H9 (cell line): ENCODE measurements at regions not wholly inside any gene's neighbourhood (a gene's known extent, or its start where the extent isn't known, plus 50 kb on each side); places are given as distances from the start of the nearest gene placed in this dataset.

ENCODE experiments used
- DNase-seq: peaks from one replicate; pipeline ENCODE4 v3.0.0-alpha.2; 2017
- H2AFZ ChIP-seq: one replicate; pipeline ENCODE4 v1.6.1; 2013; ENCODE audit warnings: mild to moderate bottlenecking, low read length, control low read depth, moderate library complexity
- H2AK5ac ChIP-seq: 2 replicates; pipeline ENCODE4 v1.6.1; 2013; ENCODE audit warnings: low read length, control low read depth, mixed read lengths; ENCODE audit not compliant: insufficient read length
- H2BK120ac ChIP-seq: one replicate; pipeline ENCODE4 v1.6.1; 2013; ENCODE audit warnings: low read depth, mild to moderate bottlenecking, low read length, control low read depth, inconsistent platforms; ENCODE audit not compliant: poor library complexity, severe bottlenecking
- H2BK12ac ChIP-seq: 2 replicates; pipeline ENCODE4 v1.6.1; 2013; ENCODE audit warnings: low read length, control low read depth, mixed read lengths, low read depth; ENCODE audit not compliant: insufficient read length
- H2BK15ac ChIP-seq: 2 replicates; pipeline ENCODE4 v1.6.1; 2013; ENCODE audit warnings: low read depth, low read length, control low read depth
- H2BK20ac ChIP-seq: one replicate; pipeline ENCODE4 v1.6.1; 2013; ENCODE audit warnings: low read depth, mild to moderate bottlenecking, low read length, control low read depth, inconsistent platforms; ENCODE audit not compliant: poor library complexity, severe bottlenecking
- H2BK5ac ChIP-seq: 2 replicates; pipeline ENCODE4 v1.6.1; 2013; ENCODE audit warnings: low read length, control low read depth, mixed read lengths; ENCODE audit not compliant: insufficient read length
- H3K14ac ChIP-seq: 2 replicates; pipeline ENCODE4 v1.6.1; 2013; ENCODE audit warnings: low read length, control low read depth; ENCODE audit not compliant: insufficient read depth
- H3K18ac ChIP-seq: 2 replicates; pipeline ENCODE4 v1.6.1; 2013; ENCODE audit warnings: low read depth, mild to moderate bottlenecking, mixed read lengths, low read length, control low read depth; ENCODE audit not compliant: insufficient read length
- H3K23ac ChIP-seq: 2 replicates; pipeline ENCODE4 v1.6.1; 2013; ENCODE audit warnings: low read length, control low read depth, mixed read lengths, low read depth; ENCODE audit not compliant: insufficient read length
- H3K23me2 ChIP-seq: 2 replicates; pipeline ENCODE4 v1.6.1; 2013; ENCODE audit warnings: low read depth, mild to moderate bottlenecking, mixed read lengths, low read length, control low read depth; ENCODE audit not compliant: insufficient read length, poor library complexity, severe bottlenecking
- H3K27ac ChIP-seq: 2 replicates; pipeline ENCODE4 v1.5.1; 2013; ENCODE audit warnings: low read length, control low read depth, mixed read lengths, low read depth; ENCODE audit not compliant: insufficient read length
- H3K27me3 ChIP-seq: 2 replicates; pipeline ENCODE4 v1.6.1; 2013; ENCODE audit warnings: low read length, control low read depth, inconsistent platforms; ENCODE audit not compliant: insufficient read depth
- H3K4ac ChIP-seq: 2 replicates; pipeline ENCODE4 v1.6.1; 2013; ENCODE audit warnings: low read depth, mild to moderate bottlenecking, control low read depth, inconsistent platforms, low read length, moderate library complexity
- H3K4me1 ChIP-seq: 2 replicates; pipeline ENCODE4 v1.6.1; 2013; ENCODE audit warnings: low read length, control low read depth, inconsistent platforms; ENCODE audit not compliant: insufficient read depth
- H3K4me2 ChIP-seq: 2 replicates; pipeline ENCODE4 v1.6.1; 2013; ENCODE audit warnings: low read length, control low read depth, mixed read lengths; ENCODE audit not compliant: insufficient read length, insufficient read depth
- H3K56ac ChIP-seq: 2 replicates; pipeline ENCODE4 v1.6.1; 2013; ENCODE audit warnings: low read depth, mild to moderate bottlenecking, mixed read lengths, low read length, control low read depth; ENCODE audit not compliant: insufficient read length
- H3K79me1 ChIP-seq: 2 replicates; pipeline ENCODE4 v1.6.1; 2013; ENCODE audit warnings: low read depth, mild to moderate bottlenecking, moderate library complexity, low read length, control low read depth, inconsistent platforms; ENCODE audit not compliant: insufficient read depth, poor library complexity, severe bottlenecking
- H3K79me2 ChIP-seq: 2 replicates; pipeline ENCODE4 v1.6.1; 2013; ENCODE audit warnings: low read length, control low read depth, inconsistent platforms; ENCODE audit not compliant: insufficient read depth
- H3K9ac ChIP-seq: 2 replicates; pipeline ENCODE4 v1.6.1; 2013; ENCODE audit warnings: low read length, control low read depth, mixed read lengths; ENCODE audit not compliant: insufficient read length; ENCODE audit errors: extremely low read depth
- H3K9me3 ChIP-seq: one replicate; pipeline ENCODE4 v1.6.1; 2013; ENCODE audit warnings: low read depth, low read length, inconsistent platforms; ENCODE audit not compliant: control insufficient read depth
- H3T11ph ChIP-seq: one replicate; pipeline ENCODE4 v1.6.1; 2013; ENCODE audit warnings: mild to moderate bottlenecking, low read length, control low read depth, inconsistent platforms
- H4K20me1 ChIP-seq: one replicate; pipeline ENCODE4 v1.6.1; 2013; ENCODE audit not compliant: control insufficient read depth, insufficient read length, insufficient read depth
- H4K5ac ChIP-seq: 2 replicates; pipeline ENCODE4 v1.6.1; 2013; ENCODE audit warnings: low read depth, mild to moderate bottlenecking, mixed read lengths, low read length, control low read depth; ENCODE audit not compliant: insufficient read length
- H4K8ac ChIP-seq: replicated peaks from 2 replicates; pipeline ENCODE4 v1.6.1; 2013; ENCODE audit warnings: low read length, control low read depth, mixed read lengths, low read depth; ENCODE audit not compliant: insufficient read length
- H4K91ac ChIP-seq: 2 replicates; pipeline ENCODE4 v1.6.1; 2013; ENCODE audit warnings: low read depth, mild to moderate bottlenecking, moderate library complexity, mixed read lengths, low read length, control low read depth; ENCODE audit not compliant: insufficient read length
- H3K27ac Mint-ChIP-seq, 3 experiments: 2 replicates in 2 of 3; 3 replicates in 1 of 3; pipeline ENCODE4 v1.8.0; 2020 to 2021; ENCODE audit warnings: mixed read lengths in 3 of 3, mild to moderate bottlenecking in 1 of 3, moderate library complexity in 1 of 3
- H3K27me3 Mint-ChIP-seq: 2 replicates; pipeline ENCODE4 v1.8.0; 2021; ENCODE audit warnings: low read depth, mild to moderate bottlenecking, moderate library complexity, mixed read lengths
- H3K36me3 Mint-ChIP-seq, 3 experiments: 2 replicates in 2 of 3; 3 replicates in 1 of 3; pipeline ENCODE4 v1.8.0; 2020 to 2021; ENCODE audit warnings: low read depth in 3 of 3, mixed read lengths in 3 of 3; ENCODE audit not compliant: insufficient read depth in 1 of 3
- H3K4me1 Mint-ChIP-seq, 2 experiments: 2 replicates each; pipeline ENCODE4 v1.8.0; 2020; ENCODE audit warnings: mixed read lengths in 2 of 2
- H3K4me3 Mint-ChIP-seq, 2 experiments: 2 replicates in 1 of 2; 3 replicates in 1 of 2; pipeline ENCODE4 v1.8.0; 2020 to 2021; ENCODE audit warnings: mild to moderate bottlenecking in 2 of 2, mixed read lengths in 2 of 2, moderate library complexity in 1 of 2
- H3K9me3 Mint-ChIP-seq, 2 experiments: 2 replicates in 1 of 2; 3 replicates in 1 of 2; pipeline ENCODE4 v1.8.0; 2020; ENCODE audit warnings: mild to moderate bottlenecking in 2 of 2, mixed read lengths in 2 of 2, moderate library complexity in 1 of 2
- CTCF ChIP-seq: fragments of 200-600 bp; sonication (generic); conservative IDR thresholded peaks from 3 replicates; pipeline ENCODE4 v1.8.0; 2021; ENCODE audit warnings: antibody characterized with exemption, mild to moderate bottlenecking
- WGBS: extraction: QIAGEN DNeasy Blood & Tissue Kit; methylation state at CpG from one replicate; pipeline ENCODE4 v1.1.7; 2013; ENCODE audit warnings: missing lambda C conversion rate, low lambda C conversion rate, mixed read lengths; ENCODE audit not compliant: insufficient read length; ENCODE audit errors: extremely low coverage; 5-methylcytosine and 5-hydroxymethylcytosine counted together

GRCh38 chr7:149622444-149623210, 125.0 kb upstream of the ZNF746 start:
- no peak overlapping the region for H3K27ac Mint-ChIP-seq
- peak overlapping the region; percentile 67 to 90 for H3K4me3 Mint-ChIP-seq
- H3K27ac ChIP-seq: no peak overlapping the region
- H3K36me3 Mint-ChIP-seq: peaks cover 16 to 44% (median 39%) of the 10 kb centered on the region in 3 experiments; a peak in 6 of 7 replicates
- no peaks in the 10 kb centered on the region for H4K20me1 ChIP-seq
- no peak for TF ChIP-seq CTCF
- H3K14ac ChIP-seq: no peak overlapping the region
- H3T11ph ChIP-seq: no peak overlapping the region
- H3K79me2 ChIP-seq: peaks cover 10% of the 10 kb centered on the region; the same call in 1 of the 2 replicates
- H3K4me2 ChIP-seq: no peak overlapping the region
- no peak overlapping the region for H3K56ac ChIP-seq
- H3K79me1 ChIP-seq: peaks cover 8% of the 10 kb centered on the region
- no peak overlapping the region for H2AFZ ChIP-seq
- H3K23ac ChIP-seq: no peak overlapping the region
- no peak overlapping the region for H2BK15ac ChIP-seq
- H2BK5ac ChIP-seq: no peak overlapping the region
- no peak overlapping the region for H2AK5ac ChIP-seq
- no peaks in the 10 kb centered on the region for H3K27me3 ChIP-seq
- no peak overlapping the region for H3K18ac ChIP-seq
- H3K4me1 Mint-ChIP-seq: peaks cover 18% of the 10 kb centered on the region in 2 experiments
- whole genome bisulfite sequencing: no CpG with 5 or more reads among the region's 10 CpGs
- no peaks in the 10 kb centered on the region for H3K9me3 Mint-ChIP-seq
- H3K4me1 ChIP-seq: no peaks in the 10 kb centered on the region
- H3K27me3 Mint-ChIP-seq: peaks cover 5% of the 10 kb centered on the region; the same call in 1 of the 2 replicates
- no peak overlapping the region for H3K4ac ChIP-seq
- H3K9me3 ChIP-seq: no peaks in the 10 kb centered on the region
- H3K9ac ChIP-seq: no peak overlapping the region
- H4K8ac ChIP-seq: no peak overlapping the region
- no peak overlapping the region for H2BK20ac ChIP-seq
- H4K5ac ChIP-seq: no peak overlapping the region
- H4K91ac ChIP-seq: no peak overlapping the region
- no peak overlapping the region for H2BK12ac ChIP-seq
- no peak for DNase-seq
- H3K23me2 ChIP-seq: peaks cover 4% of the 10 kb centered on the region
- no peak overlapping the region for H2BK120ac ChIP-seq
